Activated CD4-positive, CD25-positive, alpha-beta regulatory T cell treated with anti-CD3 and anti-CD28 coated beads, Interleukin-2, amount 50 U/mL, for 72 hours (primary cell): ENCODE measurements at regions not wholly inside any gene's neighbourhood (a gene's known extent, or its start where the extent isn't known, plus 50 kb on each side); places are given as distances from the start of the nearest gene placed in this dataset.
A peak's percentile ranks its signal among the peaks of the same experiment; 100 is the strongest.

ENCODE experiments used
- DNase-seq: peaks from one replicate; pipeline ENCODE4 v3.0.0; 2021

DNA sequence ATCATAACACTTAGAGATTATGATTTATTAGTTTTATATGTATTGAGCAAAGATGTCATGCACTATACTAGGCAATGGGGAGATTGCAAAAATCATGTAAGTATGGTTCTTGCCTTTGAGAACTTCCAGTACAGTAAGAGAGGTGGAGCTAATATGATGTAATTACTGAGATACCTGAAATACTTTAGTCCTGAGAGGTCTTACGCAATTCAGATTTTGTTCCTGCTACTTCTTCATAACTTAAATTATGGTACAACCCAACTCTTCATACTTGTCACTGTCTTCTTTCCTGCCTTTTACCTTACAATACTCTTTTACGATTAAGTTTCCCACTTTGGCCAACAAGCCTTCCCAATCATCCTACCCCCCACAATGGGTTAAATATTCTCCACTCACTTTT lies 564.2 kb upstream of the PITX2 start:
- DNase-seq: no peak

DNA sequence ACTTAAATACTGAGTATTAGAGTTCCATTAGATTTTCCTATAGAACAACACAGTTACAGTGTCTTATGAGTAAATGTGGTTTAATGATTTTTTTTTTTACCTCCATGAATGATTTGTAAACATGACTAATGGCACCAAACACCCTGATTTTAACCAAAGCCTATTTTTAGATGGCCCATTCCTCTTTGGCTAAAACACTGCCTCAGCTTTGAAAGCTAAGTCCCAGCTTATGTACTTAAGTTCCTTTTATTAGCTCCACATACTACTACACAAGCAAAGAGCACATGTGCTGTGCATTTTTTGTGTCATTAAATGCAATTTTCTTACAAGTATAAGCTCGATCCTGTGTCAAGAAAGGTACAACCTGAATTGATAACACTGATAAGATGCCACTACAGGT lies 575.6 kb upstream of the PITX2 start:
- DNase-seq: no peak

DNA sequence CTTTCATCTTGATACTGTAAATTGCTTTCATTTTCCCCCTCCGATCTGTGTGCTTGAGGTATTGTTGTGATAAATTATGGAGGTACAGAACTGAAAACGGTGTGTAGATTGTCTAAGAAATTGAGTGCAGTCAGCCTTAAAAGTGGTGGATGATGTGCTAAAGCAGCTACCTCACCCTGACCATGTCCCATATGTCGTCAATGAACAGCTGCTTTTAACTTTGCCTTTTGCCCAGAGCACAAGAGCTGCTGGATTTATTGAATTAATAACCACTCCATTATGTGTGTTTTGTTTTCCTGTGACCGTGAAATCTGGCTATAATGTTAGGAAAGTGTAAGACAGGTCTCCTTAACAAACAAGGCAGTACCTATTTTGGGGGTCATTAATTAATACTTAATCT lies 581.9 kb upstream of the PITX2 start:
- no peak for DNase-seq

DNA sequence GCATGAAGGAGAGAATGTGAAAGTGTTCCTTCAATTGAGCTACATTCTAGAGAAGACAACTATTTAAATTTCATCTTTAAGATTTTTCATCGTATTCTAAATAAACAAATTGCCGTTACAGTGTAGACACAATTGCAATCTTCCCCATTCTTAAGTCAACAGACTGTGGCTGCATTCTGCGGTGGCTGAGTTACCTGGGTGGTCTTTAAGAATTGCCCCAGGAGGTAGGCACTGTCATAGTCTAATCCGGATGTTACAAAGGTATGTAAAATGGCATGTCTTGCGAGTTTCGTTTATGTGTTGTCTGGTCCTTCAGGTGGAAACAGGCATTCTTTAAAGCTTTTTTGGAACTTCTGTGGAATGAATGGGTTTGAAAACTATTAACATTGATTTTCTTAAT lies 586.1 kb upstream of the PITX2 start:
- DNase-seq: no peak

DNA sequence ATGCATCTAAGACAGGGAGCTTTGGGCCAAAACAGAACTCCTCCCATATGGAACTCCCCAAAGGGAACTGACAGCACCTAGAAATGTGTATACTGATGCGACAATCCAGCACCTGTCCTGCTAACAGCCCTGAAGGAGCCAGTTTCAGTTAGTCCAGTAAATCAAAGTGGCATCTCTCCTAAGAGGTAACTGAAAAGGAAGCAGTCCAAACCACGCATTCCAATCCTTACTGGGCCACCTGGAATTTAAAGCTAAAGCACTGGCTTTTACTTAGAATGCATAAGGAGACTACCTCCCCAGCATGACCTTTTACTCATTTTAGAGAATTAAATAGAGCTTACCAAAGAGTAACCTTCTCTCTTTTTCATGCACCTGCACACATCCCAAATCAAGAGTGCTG lies 586.8 kb upstream of the PITX2 start:
- no peak for DNase-seq

DNA sequence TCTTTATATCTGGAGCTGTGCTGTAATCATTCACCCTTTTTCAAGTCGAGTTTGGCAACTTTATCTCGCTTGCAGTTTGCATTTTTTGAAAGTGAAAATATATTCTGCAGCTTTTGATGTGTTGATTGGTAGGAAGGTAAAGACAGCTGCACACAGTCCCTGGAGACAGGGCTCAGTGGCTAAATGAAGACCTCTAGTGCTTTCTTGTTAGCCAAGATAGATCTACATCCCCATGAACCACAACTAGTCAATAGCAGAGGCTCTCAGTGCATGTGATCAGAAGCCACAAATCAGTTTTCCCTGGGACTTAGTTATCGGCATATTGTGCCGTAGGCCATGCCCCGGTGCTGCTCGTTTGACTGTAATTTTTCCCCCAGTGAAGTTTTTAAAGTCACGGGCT lies 587.7 kb upstream of the PITX2 start:
- no peak for DNase-seq

DNA sequence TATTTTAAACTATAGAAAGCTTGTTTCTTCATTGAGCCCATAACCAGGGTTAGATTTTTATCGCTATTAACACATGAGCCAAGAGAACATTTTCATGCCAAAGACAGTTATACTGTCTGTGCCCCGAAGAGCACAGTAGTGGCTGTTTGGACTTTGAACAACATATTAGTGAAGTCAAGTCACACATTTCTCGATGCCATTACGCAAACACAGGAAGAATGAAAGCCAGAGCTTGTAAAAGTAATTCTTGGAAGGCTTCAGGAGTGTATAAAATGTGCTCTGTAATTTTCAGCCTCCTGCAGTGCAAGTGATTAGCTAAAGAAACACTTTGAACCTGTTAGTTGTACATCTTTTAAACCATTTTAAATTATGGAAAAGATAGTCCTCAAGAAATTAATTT lies 590.7 kb upstream of the PITX2 start:
- no peak for DNase-seq

DNA sequence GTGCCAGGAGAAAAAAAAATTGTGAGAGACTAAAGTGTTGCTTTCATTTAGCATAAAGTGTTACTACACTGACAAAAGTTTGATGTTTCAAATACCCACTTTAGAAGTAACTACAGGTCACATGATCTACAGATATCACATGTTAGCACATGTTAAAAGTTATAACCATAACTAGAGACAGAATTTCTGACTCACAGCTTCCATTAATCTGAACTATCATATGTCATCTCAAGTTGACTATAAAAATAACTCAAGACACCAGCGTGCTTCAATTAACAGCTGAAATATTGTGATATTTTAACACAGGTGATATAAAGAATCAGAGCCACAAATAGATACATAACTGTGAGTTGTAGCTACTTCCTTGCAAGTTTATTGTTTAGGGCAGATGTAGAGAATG lies 591.5 kb upstream of the PITX2 start:
- no peak for DNase-seq

DNA sequence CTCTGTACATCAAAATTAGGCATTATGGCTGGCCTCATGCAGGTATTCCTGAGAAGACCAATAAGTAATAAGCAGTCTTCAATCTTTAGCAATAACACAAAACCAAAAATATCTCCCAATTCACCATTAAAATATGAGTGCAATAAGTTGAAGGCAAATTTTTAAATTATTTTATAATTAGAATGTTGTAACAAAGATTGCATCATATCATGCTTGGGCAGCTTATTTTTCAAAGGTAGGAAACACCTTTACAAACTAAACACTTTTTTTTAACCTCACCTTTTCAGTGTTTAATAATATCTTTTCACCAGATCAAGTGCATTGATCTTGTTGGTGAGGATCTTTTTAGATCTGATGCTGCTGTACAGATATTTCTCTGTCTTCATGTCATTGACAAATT lies 592.9 kb upstream of the PITX2 start:
- no peak for DNase-seq

DNA sequence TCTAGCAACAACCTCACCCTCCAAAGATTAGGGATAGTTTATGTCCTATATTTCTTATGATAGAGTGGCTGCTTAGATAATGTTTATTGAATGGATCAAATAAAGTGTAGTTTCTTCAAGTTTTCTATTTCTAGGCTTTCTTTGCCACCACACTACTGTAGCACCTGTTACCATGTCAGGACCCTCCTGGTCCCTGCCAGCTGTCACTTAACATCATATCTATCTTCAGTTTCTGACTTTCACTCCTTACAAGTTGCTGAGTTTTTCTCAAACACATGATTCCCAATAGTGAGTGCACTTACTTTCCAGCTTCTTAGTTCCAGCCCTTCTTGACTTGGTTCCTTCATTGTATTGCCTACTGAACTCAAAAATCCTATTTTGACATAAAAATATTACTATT lies 593.9 kb upstream of the PITX2 start:
- no peak for DNase-seq

DNA sequence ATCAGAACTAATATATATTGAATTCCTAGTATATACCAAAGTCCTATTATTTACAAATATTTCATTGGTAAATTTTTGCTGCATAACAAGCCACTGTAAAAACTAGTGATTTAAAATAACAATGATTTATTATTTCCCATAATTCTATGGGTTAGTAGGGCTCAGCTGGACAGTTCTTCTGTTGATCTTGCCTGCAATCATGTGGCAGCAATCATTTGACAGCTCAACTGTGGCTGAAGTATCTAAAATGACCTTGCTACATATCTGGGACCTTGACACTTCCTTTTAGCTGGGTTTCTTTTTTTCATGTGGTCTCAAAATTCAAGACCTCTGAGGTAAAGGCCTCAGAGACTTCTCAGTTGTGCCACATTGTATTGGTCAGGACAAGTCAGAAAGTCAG lies 598.5 kb upstream of the PITX2 start:
- DNase-seq: no peak

DNA sequence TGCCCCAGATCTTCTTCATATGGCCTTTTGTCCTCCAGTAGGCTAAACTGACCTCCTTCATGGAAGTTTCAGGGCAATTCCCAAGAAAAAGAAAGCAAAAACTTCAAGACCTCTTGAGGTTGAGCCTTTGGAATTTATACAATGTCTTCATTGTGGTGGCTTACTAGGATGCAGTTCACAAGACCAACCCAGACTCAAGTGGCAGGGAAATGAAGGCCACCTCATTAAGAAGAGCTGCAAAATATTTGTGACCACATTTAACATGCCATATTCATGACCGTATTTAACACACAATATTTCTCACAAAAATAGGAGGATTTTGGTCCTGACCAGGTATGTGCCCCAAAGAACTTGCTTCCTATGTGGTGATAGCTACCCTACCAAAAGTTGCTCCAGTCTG lies 605.5 kb upstream of the PITX2 start:
- DNase-seq: no peak

DNA sequence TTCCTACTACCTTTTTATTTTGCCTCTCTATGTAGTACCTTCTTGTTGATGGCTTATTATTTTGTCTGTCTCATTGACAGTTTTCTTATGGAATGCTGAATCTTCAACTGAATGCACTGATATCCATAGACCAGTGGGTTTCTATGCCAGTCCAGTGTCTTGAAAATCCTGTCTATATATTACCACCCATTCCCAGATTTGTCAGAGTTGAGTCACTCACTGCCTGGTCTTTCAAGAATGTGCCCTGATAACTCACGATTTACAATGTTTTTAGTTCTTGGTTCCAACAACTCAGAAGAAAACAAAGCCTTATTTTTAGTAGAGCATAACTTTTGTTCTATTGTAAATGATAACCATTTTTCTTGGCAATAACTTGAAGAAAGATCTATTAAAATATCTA lies 606.0 kb upstream of the PITX2 start:
- DNase-seq: no peak

DNA sequence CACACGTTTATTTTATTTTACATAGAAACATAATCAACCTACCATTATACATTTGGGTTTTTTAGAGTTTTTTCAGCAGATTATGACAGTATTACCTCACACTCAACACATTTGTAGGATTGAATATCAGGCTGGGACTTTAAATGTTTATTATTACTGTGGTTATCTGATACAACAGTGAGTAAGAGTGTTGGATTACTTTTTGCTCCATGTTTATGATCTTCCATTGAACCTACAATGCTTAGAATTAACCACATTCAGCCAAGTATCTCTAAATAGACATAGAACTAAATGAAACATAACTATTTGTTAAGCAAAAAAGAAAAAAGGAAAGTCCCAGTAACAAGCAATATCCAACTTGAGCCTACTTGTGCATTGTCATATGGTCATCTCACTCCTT lies 607.4 kb upstream of the PITX2 start:
- DNase-seq: no peak

DNA sequence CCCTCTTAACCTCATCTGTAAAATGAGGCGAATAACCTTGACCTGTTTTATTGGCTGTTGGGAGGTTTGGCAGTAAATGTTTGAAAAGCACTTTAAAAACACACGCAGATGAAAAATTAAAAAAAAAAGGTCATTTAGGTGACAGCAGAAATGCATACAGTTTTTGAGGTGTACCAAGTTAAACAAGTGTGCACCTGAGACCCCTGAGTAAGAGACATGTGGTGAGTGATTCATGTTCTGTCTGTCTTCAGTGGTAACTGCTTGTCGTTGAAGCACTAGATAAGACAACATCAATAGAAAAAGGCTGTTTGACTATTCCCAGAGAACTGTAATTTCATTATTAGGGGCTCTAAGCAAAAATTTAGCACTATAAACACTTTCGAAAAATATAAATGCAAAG lies 608.4 kb upstream of the PITX2 start:
- DNase-seq: no peak

DNA sequence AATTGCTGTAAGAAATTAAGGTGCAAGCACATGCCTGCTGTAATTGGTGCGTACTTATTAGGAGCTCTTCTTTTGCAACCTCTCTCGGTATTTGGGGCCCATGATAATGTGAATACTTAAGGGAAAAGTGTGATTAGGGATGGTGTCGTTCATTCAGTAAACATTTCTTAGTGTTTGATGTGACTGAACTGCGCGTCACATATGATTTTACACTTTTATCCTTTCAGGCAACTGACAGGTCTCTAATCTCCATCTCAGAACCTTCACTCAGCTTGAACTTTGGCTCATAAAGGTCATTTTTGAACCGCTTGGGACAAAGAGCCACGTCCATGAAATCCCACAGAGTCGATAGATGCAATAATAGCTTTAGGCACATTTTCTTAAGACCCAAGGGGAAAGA lies 612.1 kb upstream of the PITX2 start:
- DNase-seq: no peak

DNA sequence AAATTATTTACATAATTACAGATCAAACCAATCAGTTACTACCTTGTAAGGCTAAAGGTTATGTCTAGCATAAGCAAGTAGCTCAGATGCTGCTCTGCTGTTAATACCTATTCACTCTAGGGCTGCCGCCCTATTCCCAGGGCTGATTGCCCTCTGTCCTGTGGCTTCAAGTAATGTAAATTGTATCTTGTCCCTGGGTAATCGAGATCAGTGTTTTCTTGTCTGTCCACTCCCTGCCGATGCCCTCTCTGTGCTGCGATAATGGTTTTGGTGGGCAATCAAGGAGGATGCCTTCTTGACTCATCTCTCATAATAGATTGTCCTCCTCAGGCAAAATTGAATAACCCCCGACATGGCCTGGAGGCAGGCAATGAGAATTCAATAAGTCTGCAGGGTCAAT lies 641.0 kb upstream of the PITX2 start:
- no peak for DNase-seq

DNA sequence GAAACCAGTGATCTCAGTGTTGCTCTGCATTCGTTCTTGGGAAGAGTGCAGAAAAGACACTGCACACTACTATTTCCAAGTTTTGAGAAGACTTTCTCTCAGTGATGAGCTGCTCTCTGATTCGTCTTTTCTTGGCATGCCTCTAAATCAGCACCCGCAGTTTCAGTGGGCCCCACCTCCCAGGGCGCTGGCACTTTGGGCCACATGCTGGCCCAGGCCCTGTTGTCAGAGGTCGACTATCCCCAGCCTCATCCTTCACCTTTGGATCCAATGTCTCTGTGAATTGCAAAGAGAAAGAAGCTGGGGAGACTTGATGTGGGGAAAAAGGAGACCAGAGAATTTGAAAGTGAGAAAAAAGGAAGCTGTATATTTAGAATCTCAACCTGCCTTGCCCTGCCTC lies 644.1 kb upstream of the PITX2 start:
- no peak for DNase-seq

DNA sequence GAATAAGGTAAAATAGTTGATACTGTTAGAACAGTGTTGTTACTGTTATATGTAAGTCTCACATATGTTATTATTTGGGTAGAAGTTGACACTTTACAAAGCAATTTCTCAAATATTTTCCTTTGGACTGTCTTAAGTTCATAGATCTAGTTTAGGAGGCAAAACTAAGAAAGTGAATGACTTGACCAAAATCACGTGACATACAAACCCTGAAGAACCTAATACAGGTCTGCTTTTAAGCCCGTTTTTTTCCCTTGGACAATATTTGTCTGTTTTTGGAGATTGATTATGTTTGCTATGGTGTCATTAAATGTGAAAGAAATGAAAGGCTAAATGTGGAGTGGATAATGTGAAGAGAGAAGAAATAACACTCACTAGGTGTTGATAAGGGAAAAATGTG lies 644.9 kb upstream of the PITX2 start:
- DNase-seq: no peak

DNA sequence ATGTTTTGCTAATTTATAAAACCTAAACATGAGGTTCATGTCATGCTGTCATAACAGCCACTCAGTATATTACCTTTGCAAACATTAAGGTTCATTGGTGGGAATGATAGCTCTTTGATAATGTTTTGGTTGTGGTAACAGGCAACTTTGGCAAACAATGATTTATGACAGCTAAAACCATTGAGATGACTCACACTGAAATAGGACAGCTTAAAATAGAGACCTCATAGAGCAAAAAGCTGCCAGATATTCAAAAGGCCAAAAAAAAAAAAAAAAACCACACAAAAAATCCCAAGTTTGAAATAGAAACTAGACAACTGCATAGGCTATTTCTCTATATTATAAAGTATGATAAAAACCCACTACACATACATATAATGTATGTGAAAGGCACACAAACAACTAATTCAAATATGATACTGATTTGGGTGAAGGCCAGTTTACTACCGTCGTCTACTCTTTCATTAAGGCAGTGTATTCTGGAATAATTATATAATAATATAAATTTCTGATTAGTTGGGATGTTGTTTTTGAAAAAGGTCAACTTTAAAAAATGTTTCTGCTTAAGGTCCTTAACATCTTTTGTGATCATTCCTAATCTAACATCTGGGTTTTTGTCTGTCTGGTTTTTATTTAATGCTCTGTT lies 646.0 kb upstream of the PITX2 start:
- no peak for DNase-seq

DNA sequence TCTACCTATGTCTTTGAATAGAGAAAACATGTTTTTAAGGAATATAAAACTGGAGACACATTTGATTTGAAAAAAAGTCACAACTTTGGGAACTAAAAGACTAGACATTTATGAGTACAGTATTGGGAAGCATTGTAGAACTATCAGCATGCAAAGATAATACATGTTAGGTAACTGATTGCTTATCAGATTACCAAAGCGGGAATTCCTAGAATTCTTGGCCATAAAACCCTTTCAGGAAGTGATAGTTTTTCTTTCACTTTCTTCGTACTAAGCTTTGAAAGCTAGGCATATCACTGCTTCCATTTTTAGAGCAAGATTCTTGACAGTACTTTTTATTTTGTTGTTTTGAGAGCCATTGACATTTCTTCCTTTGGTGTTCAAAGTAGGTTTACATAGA lies 646.6 kb upstream of the PITX2 start:
- DNase-seq: no peak

DNA sequence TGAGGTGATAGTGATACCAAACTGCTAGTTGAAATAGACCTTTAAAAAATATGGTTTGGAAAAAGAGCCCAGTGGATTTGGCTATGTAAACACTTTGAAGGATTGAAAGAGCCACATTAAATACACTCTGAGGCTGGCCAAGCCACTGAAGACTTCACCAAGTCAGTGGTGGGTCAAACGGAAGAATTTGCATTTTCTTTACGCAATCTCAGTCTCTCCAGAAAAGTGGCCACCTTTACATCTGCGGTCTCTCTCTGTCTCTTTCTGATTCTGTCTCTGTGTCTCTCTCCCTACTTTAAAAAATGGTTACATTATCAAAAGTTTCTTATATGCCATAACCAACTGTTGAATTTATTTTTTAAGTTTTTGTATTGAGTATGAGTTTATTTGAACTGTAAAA lies 651.2 kb upstream of the PITX2 start:
- DNase-seq: no peak

DNA sequence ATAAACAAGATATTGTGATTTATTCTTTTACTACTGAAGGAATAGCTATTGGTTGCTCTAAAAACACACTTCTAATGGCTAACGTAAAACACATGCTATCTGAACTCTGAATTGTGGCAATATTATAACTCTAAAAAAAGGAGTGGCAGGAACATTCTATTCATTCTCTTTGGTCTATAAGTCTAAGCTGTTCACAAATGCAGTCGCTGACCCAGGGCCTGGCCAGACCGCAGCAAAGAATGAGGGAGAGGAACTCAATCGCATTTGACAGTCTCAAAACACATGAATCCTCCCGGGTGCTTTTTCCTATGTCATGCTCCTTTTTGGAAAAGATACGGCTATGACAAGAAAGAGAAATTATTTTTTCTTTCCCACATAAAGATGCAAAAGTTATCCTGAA lies 651.6 kb upstream of the PITX2 start:
- no peak for DNase-seq

DNA sequence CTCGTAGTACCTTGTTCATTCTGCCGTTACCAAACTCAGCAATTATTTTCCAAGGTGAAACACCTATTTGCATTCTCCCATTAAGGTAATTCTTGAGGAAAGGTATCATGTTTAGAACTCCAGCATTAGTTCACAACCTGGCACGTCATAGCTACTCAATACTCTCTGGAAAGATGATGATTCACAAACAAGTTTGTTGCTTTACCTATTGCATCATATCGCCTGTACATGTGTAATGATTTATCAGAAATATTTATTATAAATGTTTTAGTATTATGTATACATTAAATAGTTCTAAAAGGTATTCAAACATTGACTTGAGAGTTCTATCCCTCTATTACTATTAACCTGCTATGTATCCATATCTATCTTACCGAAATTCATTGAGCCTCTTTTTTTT lies 658.3 kb upstream of the PITX2 start:
- no peak for DNase-seq

DNA sequence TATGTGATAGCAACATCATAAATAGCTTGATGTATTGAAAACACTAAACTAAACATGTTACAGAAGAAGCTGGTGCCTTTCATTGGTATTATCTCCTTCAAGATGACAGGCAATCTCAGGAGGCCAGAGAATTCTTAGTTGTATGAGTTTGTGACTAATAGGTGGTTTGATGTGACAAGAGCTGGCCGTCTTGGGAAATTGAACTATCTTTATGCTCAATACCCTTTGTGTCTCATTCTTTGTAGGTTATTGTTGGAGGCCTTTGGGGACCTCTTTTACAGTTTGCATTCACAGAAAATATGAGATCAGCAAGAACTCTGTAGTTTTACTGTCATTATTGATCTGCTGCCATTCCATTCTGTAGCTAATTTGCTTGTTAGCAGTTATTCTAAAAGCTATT lies 659.2 kb upstream of the PITX2 start:
- DNase-seq: no peak

DNA sequence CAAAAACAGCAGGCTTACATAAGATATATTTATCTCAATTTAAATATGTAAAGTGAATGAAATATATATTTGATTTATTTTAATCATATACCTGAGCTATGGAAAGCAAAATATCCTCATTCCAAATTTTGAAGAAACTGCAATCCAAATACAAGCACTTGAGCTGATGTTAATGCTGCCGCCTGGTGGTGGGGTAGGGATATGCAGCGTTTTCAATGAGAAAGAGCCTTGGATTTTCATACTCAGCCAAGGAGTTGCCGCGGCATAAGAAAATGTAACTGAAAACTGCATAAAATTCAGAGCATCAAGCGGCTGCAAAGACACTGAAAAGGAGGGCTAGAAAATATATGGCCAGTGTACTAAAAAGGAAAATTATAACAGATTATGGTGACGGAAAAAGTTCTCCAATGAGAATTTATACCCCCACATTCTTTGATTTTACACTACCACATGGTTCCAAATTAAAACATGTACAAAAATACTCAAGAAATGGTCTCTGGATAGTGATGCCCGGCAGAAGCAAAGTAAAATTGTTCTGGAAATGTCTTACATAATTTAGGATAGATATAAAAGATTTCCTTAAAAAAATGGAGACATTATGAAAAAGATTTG lies 660.3 kb upstream of the PITX2 start:
- peak; percentile 34 for DNase-seq
